LHCN-M2 (cell line): ENCODE measurements at regions not wholly inside any gene's neighbourhood (a gene's known extent, or its start where the extent isn't known, plus 50 kb on each side); places are given as distances from the start of the nearest gene placed in this dataset.

Experiments used
- DNase-seq: peaks from one replicate; pipeline ENCODE4 v3.0.0-alpha.2; 2012; ENCODE audit warnings: low read depth

DNA sequence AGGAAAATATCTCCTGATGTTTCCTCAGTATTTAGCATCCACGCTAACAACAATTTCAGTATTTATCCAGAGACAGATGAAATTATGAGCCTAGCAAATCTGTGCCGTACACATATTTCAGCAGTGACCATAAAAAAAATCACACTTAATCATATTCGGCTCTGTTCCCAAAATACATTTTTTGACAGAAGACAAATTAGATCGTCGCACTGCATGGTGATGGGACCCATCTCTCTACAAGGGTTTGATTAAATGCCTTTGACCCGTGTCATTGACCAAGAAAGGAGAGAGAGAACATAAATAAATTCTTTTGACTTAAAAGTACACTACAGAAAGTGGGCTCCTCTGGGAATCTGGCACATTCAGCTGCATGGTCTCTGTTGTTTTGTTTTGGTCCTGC lies 215.3 kb upstream of the SEMA6D start:
- DNase-seq = no peak

GRCh38 chr15:47503876-47504275 lies 213.4 kb upstream of the SEMA6D start:
- no peak for DNase-seq

GRCh38 chr15:47504624-47505256 lies 212.6 kb upstream of the SEMA6D start:
- no peak for DNase-seq

DNA sequence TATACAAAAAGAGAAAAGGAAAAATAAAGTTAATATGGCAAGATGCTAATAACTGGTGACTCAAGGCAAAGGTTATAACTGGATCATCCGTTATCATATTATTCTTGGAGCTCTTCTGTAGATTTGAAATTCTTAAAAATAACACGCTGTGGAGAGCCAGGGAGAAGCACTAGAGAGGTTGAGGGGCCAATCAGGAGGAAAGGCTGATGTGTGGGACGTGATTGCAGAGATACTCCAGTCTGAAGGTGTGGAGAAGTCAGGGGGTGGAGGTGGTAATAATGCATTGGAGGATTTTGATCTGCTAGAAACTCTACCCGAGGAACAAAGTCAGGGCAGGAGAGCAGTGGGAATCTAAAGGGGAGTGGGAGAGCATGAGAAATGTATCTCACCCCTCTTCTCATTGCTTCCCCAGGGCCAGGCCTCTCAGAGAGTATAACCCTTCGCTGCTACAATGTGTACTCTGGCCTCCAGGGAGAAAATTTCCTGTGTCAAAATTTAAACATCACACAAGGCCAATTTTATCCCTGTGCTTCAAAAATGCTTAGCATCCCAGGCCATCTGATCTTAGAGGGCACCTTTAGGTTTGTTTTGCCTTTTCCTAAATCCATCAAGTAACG lies 211.5 kb upstream of the SEMA6D start:
- no peak for DNase-seq

DNA sequence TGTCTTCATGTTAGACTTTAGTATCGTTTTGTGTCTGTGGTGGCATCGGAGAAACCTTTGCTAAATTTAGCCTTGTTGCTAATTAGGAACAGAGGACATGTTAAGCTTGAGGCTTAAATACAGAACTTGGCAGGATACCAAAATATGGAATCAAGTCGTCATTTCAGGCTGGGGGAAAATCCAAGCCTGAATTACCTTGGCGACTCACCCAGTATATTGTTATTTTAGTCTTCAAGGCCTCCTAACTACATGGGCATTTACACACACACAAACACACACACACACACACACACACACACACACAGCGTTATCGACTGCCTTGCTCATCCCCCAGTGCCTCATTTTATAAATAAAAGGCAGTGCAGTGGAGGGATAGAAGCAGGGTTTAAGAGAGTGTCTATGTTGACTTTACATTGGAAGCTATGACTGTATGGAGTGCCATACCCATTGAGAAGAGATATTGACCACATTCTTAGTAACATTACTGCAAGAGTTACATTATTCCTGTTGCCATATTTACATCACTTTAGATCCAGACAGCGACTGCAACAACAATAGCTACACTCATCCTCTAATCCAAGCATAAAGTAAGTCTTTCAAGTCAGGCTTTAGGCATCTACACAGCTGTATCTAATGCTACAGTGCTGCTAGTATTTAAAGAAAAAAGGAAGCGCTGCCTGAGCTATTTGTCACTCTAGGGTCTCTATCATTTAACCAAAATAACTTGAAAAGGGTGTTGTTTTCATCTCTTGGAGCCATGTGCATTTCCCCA lies 210.8 kb upstream of the SEMA6D start:
- no peak for DNase-seq

DNA sequence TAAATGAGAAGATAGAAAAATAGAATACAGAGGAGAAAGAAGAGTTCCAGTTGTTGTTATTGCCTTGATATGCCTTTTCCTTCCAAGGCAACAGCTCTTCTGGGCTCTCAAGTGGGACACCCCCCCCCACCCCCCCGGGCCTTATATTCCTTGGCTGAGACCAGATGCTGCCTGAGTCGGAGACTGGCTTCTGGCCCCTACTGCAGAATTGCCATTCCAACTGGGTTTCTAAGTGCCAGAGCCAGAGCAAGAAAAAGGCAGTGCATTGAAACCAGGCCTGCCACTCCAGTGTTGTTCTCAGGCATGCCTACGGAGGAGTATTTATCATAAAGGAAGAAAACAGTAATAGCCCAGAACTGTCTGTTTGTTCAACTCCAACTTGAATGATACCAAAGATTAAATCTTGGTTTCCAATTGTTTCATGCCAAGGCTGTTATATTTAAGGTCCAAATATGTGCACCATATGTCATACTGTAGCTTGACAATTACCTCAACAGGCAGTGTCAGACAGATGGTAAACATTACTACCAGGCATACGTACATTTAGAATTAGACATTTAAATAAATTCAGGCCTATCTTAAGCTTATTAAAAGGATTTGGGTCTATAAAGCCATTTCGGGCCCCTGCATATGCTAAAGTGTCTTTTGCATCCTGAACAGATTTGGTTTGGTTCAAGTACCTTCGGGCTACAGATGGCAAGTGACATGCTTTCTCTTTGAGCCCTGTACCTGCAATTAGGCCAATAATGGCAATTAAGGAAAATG lies 209.9 kb upstream of the SEMA6D start:
- no peak for DNase-seq

DNA sequence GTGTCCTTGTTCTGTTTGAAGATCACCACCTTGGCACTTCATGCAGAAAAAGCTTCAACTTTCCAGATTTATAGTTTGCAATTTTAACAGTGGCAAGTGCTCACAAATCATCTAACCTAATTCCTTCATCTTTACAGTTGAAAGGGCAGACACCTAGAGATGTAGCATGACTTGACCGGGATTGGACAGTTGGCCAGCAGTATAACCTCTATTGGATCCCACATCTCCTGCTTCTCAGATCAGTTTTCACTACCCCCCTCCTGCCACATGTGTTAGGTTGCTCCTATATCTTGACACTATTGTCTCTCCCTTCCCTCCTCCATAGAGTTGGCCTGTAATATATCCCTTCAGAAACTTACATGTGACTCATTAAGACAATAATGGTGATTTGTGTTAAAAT lies 206.0 kb upstream of the SEMA6D start:
- DNase-seq = no peak

GRCh38 chr15:47513471-47513870 lies 203.8 kb upstream of the SEMA6D start:
- no peak for DNase-seq

DNA sequence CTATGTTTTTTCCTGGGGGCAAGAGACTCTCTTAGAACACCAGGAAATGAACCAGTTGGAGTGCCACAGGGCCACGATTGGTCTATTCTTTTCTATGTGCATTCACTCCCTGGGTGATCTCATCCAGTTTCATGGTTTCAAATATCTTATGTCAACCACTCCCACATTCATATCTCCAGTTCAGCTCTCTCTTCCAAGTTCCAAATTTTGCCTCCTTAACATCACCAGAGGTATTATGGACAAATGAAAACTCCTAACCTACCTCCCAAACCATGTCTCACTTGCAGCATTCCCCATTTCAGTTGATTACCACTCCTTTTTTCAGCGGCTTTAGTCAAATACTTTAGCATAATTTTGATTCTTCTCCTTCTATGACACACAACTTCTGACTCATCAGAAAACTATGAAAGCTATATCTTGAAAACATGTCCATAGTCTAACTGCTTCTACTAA lies 203.1 kb upstream of the SEMA6D start:
- DNase-seq = peak; percentile 0

DNA sequence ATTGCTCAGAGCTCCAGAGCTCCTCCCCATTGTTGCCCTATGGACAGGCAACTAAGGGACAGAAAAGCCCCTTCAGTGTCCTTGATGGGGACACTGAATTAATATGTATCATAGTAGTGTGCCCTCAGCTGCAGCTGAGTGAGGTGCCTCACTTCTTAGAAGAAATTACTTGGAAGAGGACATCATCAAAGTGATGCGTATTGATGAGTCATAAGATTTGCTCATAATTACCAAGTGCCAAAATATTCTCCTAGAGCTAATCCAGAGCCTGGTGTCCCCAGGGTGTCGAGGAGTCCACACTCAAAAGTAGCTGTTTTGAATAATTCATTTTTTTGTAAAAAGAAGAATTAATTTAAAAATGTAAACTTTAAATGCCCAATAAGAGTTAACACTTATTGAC lies 200.7 kb upstream of the SEMA6D start:
- no peak for DNase-seq

DNA sequence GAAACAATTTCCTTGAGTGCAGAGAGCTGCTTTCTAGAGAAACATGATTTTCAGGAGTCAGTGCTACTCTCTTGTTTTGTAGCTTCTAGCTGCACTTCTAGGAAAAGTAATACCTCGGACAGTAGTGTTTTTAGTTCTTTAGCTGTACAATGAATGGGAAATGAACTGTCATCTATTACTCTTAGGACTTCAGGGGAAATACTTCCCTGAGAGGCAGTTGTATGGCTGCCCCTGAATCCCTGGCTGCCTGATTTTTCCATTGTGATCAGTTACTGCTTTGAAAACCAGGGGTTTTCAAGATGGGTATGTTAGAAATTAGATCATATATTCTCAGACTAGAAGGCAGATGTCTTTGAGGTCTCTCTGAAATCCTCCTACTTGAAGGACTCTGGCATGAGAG lies 200.3 kb upstream of the SEMA6D start:
- no peak for DNase-seq

- no peak for DNase-seq
Measured at GRCh38 chr15:47517737-47518136, 199.6 kb upstream of the SEMA6D start.

DNA sequence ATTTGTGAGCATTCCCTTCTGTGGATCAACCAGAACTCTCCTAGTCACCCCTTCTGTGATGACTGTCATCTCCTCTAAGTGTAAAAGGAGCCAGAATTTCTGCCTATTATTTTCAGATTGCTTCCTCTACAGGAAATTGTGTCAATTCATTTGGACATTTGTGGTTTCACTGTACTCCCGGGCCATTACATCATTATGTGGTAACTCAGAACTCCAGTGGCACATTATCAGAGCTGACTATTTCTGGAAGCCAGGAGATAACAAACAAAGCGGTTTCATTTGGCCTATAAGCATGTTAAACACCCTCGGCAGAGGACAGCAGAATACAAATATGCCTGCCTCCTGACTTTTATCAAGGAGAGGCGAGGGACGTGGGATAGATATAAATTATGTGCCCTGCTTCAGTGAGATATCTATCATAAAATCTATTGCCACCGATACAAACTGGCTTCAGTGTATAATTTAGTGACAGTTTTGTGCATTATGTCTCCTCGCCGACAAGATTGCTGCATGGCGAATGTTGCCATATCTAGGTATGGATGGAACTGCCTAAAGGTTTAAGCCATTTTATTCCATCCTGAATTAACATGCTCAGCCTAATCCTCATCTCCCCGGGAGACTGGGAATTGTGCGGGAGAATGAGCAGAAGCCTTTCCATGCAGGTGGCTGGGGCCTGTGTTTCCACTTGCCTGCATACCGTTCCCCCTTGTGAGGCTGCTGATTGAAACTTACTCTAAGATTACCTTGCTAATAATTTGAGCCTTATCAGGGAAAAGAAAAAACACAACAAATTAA lies 193.4 kb upstream of the SEMA6D start:
- no peak for DNase-seq

- no peak for DNase-seq
Measured at GRCh38 chr15:47529241-47529640, 188.1 kb upstream of the SEMA6D start.

DNA sequence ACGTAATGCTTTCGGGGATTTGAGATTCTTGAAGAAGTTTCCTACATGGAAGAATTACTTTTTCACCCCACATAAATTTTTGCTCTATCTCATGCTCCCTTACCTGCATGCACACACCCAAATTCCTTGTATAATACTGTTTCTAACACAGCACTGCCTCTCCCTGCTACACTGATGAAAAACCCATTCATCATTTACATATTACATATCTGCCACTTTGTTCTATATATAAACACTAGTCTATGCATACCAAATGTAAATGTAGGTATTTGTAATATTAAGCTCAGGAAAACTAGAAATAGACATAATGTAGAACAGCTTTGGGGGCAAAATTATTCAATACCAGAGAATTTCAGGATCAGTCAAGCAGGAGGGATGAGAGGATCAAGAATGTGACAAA lies 182.6 kb upstream of the SEMA6D start:
- no peak for DNase-seq

GRCh38 chr15:47541562-47541961 lies 175.7 kb upstream of the SEMA6D start:
- DNase-seq = no peak

DNA sequence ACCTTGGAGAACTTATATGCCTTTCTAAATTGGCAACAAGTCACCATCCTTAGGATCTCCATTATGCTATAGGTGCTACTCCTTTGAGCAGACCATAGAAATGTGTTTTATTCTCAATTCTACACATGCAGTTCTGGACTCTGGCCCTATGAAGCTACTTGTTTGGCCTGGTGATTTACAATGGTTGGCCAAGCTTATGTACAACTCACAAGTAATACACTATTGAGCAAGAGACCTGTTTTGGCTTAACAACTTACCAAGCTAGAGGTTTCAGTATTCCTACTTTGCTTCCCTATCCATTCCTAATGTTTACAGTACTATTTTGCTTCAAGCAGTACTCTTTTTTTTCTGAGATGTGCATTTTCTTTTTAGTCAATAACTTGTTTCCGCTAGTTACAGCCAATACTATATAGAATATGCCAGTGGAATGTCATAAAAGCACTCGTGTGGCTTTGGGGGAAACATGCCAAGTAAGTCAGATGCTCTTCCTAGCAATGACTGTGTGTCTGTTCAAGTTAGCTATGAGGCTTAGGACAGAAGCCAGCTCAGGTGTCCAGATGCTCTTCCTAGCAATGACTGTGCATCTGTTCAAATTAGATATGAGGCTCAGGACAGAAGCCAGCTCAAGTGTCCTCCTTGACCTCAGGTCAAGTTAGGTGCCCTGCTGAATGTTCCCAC lies 174.9 kb upstream of the SEMA6D start:
- no peak for DNase-seq

- DNase-seq = no peak
Measured at GRCh38 chr15:47548231-47548630, 169.1 kb upstream of the SEMA6D start.

DNA sequence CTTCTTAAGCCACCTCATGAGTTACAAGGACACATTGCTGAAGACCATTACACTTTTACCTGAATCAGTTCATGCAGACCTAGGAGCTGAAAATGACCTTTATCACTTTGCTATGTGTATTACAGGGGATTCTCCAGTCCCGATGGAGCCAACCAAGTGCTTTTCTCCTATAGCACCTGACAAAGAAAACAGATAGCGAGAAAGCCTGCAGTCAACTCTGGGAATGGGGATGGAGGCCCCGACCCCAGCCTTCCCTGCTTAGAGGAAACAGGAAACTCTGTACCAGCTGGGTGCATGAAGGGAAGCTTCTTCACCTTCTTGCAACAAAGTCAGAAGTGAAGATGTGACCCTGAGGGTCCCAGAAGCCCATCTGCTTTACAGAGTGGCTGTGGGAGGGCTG lies 168.3 kb upstream of the SEMA6D start:
- DNase-seq = no peak

GRCh38 chr15:47551079-47551478 lies 166.2 kb upstream of the SEMA6D start:
- no peak for DNase-seq

- DNase-seq = no peak
Measured at GRCh38 chr15:47551546-47551945, 165.8 kb upstream of the SEMA6D start.
